Islet precursor cell (in vitro differentiated cells): ENCODE measurements at regions not wholly inside any gene's neighbourhood (a gene's known extent, or its start where the extent isn't known, plus 50 kb on each side); places are given as distances from the start of the nearest gene placed in this dataset.
"Not testable (repeated sequence)": the region's sequence is repeated elsewhere in the genome, so short reads cannot be mapped to it uniquely, and the experiment has no call there.

ENCODE experiments used
- DNase-seq: peaks from one replicate; pipeline ENCODE4 v3.0.0-alpha.2; 2018

DNA sequence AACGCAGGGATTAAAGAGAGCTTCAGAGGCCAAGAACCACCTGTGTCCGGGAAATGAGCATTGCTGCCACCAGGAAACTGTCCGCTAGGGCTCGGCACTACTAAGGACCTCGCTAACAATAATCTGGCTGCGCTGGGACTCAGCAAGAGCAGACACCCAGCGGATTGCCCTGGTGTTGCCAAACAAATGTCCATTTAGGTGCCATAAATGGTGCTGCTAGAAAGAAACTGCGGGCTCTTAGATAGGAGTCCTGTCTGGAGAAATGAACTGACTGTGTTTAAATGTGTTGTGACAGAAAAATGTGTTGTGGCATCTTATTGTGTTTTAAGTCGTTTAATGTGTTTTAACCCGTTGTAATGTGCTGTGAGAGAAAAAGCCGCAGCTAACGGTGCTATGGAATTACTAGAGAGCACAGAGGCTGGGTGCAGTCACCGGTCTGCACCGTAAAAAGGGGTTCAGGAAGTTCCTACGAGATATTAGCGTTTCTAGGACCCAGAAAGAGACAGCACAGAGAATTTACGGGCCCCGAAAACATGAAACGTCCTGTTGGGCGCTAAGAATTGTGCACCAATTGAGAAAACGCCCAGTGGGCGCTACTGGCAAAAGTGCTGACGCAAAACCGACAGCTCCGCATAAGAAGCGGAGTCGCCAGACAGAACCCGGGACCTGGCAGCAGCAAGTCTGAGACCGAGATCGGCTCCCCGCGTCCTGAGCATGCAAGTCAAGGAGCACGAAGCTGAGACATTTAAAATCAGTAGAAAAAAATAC lies 90.6 kb downstream of the ANXA2R start:
- DNase-seq = no peak

- no peak for DNase-seq
These were observed 91.2 kb downstream of the ANXA2R start for GRCh38 chr5:42948961-42949347.

DNA sequence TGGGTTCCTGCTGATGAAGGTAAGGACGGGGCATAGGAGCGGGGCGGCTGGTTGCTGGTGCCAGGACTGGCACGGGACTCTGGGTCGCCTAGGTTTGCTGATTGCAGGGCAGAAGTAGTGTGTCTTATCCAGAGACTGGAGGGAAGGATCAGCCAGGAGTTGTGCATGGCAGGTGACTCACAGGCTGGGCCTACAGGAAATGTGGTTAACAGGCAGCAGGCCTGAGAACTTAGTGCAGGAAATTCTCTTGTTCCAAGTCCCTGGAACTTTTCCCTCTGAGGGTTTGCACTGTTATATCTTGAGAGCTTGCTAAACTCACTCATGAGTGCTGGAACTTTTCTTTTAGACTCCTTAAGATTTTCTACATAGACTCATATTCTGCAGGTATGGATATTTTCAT lies 95.1 kb downstream of the ANXA2R start:
- DNase-seq = peak; percentile 89

GRCh38 chr5:42943931-42944631 lies 96.0 kb downstream of the ANXA2R start:
- DNase-seq = peak; percentile 72

DNA sequence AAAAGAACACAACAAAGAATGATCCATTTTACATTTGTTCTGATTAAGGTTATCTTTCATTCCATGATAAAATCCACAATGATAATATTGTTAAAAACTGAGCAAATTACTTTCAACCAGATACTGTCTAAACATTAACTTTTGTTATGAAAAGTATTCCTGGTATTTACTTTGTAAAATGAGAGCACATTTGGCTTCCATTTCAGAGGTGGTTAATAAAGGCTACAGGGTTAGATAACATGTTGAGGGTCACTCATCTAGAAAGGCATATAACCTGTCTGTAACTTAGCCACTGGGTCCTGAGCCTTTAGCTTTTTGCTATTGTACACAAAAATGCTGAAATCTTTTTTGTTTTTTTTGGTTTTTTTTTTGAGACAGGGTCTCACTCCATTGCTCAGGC lies 99.3 kb downstream of the ANXA2R start:
- no peak for DNase-seq

- not testable (repeated sequence) for DNase-seq
These were observed 108.1 kb downstream of the ANXA2R start for GRCh38 chr5:42932011-42932410.

DNA sequence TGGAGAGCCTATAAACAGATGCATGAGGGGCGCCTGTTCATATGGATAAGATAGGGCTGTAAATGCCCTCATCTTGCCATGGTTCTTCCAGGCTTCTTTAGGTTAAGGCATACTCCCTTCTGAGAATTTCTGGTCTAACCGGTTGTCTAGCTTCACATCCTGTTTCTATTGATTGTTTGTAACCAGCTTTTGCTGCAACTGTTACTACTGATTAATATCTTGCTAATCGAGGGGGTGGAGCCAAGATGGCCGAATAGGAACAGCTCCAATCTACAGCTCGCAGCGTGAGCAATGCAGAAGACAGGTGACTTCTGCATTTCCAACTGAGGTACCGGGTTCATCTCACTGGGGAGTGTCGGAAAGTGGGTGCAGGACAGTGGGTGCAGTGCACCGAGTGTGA lies 108.7 kb downstream of the ANXA2R start:
- not testable (repeated sequence) for DNase-seq

DNA sequence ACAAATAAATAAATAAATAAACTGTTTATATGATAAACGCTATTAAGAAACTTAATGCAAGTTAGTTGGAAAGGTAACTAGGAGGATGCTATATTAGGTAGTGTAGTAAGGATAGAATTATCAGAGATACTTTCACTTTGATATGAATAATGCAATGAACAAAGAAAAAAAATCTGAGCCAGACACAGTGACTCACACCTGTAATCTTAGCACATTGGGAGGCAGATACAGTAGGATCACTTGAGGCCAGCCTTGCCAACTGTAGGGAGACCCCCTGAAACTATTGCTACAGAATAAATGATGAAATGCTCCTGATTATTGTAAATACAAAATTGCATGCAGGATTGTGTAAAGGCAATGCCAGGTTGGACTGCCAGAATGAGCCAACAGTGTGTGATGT lies 109.2 kb downstream of the ANXA2R start:
- DNase-seq = no peak

DNA sequence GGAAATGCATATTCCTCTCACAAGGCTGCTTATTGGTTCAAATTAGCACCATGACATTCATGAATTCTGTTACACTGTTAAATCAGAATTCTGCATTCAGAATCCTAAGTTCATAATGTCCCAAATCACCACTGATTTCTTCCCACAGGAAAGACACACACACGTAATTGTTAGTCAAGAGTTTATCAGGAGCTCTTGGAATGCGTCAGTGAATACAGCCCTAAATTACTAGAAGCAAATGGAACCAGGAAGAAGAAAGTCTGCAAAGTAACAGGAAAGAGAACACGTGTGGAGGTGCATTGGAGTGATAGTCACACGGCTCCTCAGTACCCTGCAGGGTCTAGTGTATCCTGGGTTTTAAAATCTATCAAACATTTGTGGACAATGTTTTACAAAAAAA lies 110.2 kb downstream of the ANXA2R start:
- DNase-seq = no peak

DNA sequence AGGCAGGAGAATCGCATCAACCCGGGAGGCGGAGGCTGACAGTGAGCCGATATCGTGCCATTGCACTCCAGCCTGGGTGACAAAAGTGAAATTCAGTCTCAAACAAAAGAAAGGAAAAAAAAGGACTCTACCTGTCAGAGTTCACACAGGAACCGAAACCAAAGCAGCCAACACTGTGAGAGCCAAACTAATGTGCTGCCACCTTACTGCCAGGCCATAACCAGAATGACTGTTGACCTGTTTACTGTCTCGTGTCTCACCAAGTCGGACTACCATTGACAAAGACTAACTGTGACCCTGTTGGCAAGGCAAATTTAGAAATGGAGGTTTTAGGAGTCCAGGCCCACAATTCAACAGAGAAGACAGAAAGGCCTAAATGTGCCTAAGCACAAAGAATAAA lies 112.4 kb downstream of the ANXA2R start:
- DNase-seq = no peak

GRCh38 chr5:42924686-42925085 lies 113.0 kb upstream of the SELENOP start:
- DNase-seq = no peak

GRCh38 chr5:42924226-42924625 lies 112.5 kb upstream of the SELENOP start:
- no peak for DNase-seq

GRCh38 chr5:42923710-42924109 lies 112.0 kb upstream of the SELENOP start:
- no peak for DNase-seq

- DNase-seq = no peak
These were observed 107.9 kb upstream of the SELENOP start for GRCh38 chr5:42919600-42919999.

DNA sequence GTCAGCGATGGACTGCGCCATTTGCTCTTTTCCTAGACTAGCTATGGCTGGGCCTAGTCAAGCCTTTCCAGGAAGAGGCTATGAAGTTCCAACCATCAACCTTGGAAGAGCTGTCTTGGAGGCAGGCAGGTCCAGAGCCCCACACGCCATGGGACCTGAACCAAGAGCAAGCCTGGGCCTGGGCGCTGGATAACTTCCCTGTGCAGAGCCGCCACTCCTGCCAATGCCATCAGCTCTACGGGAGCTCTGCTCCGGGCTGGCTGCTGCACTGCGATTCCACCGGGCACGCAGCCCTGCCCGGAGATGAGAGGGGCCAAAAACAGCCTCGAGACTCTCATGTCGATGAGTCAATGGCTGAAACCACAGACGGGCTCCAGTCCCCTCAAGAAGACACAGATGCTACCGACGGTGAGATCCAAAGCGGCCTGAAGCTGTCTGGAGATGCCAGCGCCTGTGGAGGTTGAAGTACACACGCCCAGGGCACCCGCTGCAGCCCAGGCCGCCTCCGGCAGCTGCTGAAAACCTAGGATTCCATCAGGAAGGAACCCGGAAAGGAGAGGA lies 103.7 kb upstream of the SELENOP start:
- DNase-seq = no peak

DNA sequence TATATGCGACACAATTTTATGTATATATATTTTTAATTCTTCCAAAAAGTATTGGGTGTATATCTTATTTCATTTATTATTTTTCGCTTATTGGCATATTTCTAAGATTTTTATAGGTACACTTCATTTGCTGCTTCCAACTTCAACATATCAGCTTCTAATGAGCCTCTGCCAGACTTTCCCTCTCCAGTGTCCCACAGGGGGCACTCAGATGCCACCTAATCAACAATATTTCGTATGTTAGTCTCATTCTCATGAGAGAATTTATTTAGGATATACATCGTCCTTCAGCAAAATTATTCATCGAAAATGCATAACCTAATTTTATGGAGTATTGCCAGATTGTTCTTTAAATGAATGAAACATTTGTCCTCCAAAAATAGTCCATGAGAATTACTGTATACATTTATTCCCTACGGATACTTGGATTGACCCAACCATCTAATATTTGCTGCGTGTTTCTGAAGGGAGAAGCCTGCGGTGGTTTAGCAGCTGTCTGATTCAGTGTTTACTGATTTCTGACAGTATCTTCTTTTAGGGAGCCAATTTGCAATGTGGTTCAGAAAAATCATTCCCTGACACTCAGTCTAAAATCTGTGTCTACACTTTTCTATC lies 100.6 kb upstream of the SELENOP start:
- no peak for DNase-seq

DNA sequence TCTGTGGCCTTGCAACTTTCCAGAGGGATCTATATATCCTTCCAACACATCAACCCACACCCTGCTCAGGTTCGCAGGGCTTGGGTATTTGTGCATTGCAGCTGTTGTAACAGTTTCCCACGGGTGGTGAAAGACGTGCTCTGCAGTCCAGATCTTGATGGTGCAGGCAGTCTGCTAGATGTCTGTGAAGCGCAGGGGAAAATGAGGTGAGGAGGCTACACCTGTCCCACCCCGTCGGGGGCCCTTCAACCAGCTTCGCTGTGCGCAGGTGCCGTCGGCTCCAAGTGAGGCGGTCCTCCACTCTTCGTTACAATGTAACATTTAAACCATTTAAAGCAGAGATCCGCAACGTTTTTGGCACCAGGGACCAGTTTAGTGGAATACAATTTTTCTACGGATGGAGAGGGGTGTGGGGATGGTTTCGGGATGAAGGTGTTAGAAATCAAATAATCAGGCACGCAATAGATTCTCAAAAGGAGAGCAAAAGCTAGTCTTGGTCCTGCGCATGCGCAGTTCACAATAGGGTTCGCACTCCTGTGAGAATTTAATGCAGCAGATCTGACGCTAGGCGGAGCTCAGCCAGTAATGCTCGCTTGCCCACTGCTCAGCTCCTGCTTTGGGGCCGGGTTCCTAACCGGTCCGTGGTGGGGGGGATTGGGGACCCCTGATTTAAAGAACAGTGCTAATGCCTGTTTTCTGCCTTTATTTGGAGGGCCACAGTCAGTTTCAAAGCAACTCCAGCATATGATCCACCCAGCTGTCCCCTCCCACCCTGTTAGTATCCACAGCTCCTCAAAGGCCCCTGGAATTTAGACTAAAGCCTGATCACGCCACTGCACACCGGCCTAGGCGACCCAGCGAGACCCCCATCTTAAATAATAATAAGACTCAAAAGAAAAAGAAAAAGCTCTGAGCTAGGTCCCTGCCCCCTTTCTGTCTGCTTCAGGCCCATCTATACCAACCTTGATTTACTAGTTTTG lies 97.1 kb upstream of the SELENOP start:
- DNase-seq = peak; percentile 90

DNA sequence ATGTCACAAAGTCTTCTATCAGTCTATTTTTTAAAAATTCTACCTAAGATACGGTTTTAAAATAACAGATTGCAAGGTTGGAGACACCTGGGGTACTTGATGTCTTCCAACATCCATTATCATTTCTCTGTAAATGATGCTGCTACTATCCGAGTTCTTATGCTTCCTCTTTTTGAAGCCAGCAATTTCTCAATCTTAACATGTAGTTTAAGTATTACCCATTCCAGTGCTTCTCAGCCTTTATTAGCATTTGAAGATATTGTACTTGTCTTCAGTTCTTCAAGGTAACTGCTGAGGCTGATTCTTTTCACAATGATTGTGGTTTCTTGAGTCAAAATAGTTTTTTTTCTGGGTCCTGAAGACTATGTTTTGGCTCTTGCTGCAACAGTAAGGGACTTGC lies 96.4 kb upstream of the SELENOP start:
- no peak for DNase-seq

- DNase-seq = no peak
These were observed 94.1 kb upstream of the SELENOP start for GRCh38 chr5:42905827-42906226.

GRCh38 chr5:42900734-42901133 lies 89.0 kb upstream of the SELENOP start:
- no peak for DNase-seq

DNA sequence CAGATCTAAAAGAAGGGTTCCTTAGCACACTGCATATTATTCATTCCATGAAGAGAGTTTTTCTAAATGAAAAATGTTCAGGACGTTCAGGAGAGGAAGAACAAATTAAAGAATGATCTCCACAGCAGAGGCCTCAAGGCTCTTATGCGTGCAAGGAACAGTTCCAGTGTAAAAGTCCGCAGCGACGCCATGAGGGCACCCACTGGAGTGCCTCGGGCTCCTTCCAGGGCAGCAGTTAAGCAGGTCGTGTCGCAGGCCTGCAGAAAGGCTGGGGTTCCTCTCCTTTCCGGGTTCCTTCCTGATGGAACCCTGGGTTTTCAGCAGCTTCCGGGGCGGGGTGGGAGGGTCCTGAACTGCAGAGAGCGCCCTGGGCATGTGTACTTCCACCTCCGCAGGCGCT lies 87.1 kb upstream of the SELENOP start:
- DNase-seq = no peak

DNA sequence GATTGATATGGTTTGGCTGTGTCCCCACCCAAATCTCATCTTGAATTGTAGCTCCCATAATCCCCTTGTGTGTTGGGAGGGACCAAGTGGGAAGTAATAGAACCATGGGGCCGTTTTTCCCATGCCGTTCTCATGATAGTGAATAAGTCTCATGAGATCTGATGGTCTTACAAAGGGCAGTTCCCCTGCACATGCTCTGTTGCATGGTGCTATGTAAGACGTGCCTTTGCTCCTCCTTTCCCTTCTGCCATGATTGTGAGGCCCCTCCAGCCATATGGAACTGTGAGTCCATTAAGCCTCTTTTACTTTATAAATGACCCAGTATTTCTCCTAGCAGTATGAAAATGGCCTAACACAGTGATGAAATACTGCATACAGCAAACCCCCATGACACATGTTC lies 84.8 kb upstream of the SELENOP start:
- DNase-seq = no peak

- peak; percentile 59 for DNase-seq
These were observed 82.4 kb upstream of the SELENOP start for GRCh38 chr5:42894057-42894456.
